Osteoblast (primary cell): ENCODE measurements at regions not wholly inside any gene's neighbourhood (a gene's known extent, or its start where the extent isn't known, plus 50 kb on each side); places are given as distances from the start of the nearest gene placed in this dataset.
"Not testable (repeated sequence)": the region's sequence is repeated elsewhere in the genome, so short reads cannot be mapped to it uniquely, and the experiment has no call there.

ENCODE experiments used
- DNase-seq: peaks from one replicate; pipeline ENCODE4 v3.0.0; 2011; ENCODE audit warnings: low spot score, mixed read lengths; ENCODE audit not compliant: insufficient read length; ENCODE audit errors: missing footprints
- H2AFZ ChIP-seq: 2 replicates; pipeline ENCODE4 v1.6.0; 2011; ENCODE audit warnings: mild to moderate bottlenecking, low read length
- H3K27ac ChIP-seq: 2 replicates; pipeline ENCODE4 v1.5.1; 2011; ENCODE audit warnings: mild to moderate bottlenecking, low read depth, low read length, moderate library complexity
- H3K27me3 ChIP-seq: 2 replicates; pipeline ENCODE4 v1.6.0; 2012; ENCODE audit warnings: mild to moderate bottlenecking, control low read depth, inconsistent platforms, low read length, moderate library complexity; ENCODE audit not compliant: insufficient read depth
- H3K36me3 ChIP-seq: 2 replicates; pipeline ENCODE4 v1.5.1; 2011; ENCODE audit warnings: mild to moderate bottlenecking, low read length, control low read depth, moderate library complexity; ENCODE audit not compliant: insufficient read depth
- H3K4me1 ChIP-seq: 2 replicates; pipeline ENCODE4 v1.5.1; 2011; ENCODE audit warnings: mild to moderate bottlenecking, low read length, control low read depth, moderate library complexity; ENCODE audit not compliant: insufficient read depth
- H3K4me2 ChIP-seq: 2 replicates; pipeline ENCODE4 v1.6.0; 2011; ENCODE audit warnings: mild to moderate bottlenecking, low read length; ENCODE audit not compliant: insufficient read depth
- H3K4me3 ChIP-seq: fragments of 200-600 bp; sonication (generic); 3 replicates; pipeline ENCODE4 v1.5.1; 2012; ENCODE audit warnings: mild to moderate bottlenecking, low read length, inconsistent platforms; ENCODE audit not compliant: insufficient read depth
- H3K79me2 ChIP-seq: 2 replicates; pipeline ENCODE4 v1.6.0; 2012; ENCODE audit warnings: mild to moderate bottlenecking, low read length, control low read depth, inconsistent platforms; ENCODE audit not compliant: insufficient read depth
- H3K9me3 ChIP-seq: 2 replicates; pipeline ENCODE4 v1.5.1; 2011; ENCODE audit warnings: low read depth, low read length, control low read depth
- H4K20me1 ChIP-seq: 2 replicates; pipeline ENCODE4 v1.6.0; 2012; ENCODE audit warnings: mild to moderate bottlenecking, low read length, control low read depth; ENCODE audit not compliant: insufficient read depth
- TF ChIP-seq, protein P1 (sequence below): IDR thresholded peaks from 2 replicates; pipeline ENCODE4 v1.5.1; 2011; ENCODE audit warnings: mild to moderate bottlenecking, low read depth, low read length, moderate library complexity; ENCODE audit errors: extremely low read depth

DNA sequence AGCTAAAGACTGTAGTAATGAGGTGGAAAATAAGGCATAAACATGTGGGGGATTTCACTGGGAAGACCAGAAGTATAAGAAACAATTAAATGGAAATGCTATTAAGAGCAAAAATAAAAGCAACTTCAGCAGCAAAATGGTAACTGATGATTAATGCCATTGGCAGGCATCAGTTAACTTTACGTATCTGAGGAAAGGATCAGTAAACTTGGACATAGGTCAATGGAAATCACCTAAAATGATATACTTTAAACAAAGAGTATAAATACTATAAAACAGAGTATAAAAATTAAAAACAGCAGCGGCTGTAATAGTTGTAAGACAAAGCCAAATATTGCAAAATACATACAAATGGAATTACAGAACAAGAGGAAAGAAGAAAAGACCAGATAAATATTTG is 992.1 kb downstream of the DNAH5 start:
- Histone ChIP-seq H3K27ac (no peak overlapping the region), H3K79me2 (no peaks in the 10 kb centered on the region), H3K9me3 (peaks cover 2% of the 10 kb centered on the region), H3K27me3 (no peaks in the 10 kb centered on the region), H3K4me3 (no peak overlapping the region), H3K36me3 (no peaks in the 10 kb centered on the region), H4K20me1 (no peaks in the 10 kb centered on the region), H2AFZ (no peak overlapping the region), H3K4me2 (no peak overlapping the region), H3K4me1 (no peaks in the 10 kb centered on the region)
- TF ChIP-seq, protein P1, sequence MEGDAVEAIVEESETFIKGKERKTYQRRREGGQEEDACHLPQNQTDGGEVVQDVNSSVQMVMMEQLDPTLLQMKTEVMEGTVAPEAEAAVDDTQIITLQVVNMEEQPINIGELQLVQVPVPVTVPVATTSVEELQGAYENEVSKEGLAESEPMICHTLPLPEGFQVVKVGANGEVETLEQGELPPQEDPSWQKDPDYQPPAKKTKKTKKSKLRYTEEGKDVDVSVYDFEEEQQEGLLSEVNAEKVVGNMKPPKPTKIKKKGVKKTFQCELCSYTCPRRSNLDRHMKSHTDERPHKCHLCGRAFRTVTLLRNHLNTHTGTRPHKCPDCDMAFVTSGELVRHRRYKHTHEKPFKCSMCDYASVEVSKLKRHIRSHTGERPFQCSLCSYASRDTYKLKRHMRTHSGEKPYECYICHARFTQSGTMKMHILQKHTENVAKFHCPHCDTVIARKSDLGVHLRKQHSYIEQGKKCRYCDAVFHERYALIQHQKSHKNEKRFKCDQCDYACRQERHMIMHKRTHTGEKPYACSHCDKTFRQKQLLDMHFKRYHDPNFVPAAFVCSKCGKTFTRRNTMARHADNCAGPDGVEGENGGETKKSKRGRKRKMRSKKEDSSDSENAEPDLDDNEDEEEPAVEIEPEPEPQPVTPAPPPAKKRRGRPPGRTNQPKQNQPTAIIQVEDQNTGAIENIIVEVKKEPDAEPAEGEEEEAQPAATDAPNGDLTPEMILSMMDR: no peak
- no peak for DNase-seq

DNA sequence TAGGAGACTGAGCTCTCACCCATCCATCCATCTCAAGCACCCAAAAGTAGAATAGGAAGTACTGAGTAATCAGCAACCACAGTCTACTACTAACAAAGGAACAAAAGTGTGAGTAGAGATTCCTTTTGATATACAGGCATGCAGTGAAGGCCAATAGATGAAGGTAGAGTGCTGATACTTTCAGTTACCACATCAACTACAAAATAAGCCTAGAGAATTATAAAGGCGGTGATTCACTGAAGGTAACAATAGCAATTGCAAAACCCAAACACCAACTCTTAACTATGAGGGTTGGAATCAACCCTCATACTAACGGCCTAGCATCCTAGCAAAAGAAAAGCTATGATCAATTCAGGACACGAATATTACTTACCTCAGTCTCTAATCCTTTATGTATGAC is 992.6 kb downstream of the DNAH5 start:
- Histone ChIP-seq H3K36me3 (no peaks in the 10 kb centered on the region), H3K27me3 (no peaks in the 10 kb centered on the region), H2AFZ (no peak overlapping the region), H3K4me3 (no peak overlapping the region), H3K4me2 (no peak overlapping the region), H3K4me1 (no peaks in the 10 kb centered on the region), H3K27ac (no peak overlapping the region), H3K9me3 (peaks cover 2% of the 10 kb centered on the region), H3K79me2 (no peaks in the 10 kb centered on the region), H4K20me1 (no peaks in the 10 kb centered on the region)
- TF ChIP-seq, protein P1: no peak
- DNase-seq: no peak

DNA sequence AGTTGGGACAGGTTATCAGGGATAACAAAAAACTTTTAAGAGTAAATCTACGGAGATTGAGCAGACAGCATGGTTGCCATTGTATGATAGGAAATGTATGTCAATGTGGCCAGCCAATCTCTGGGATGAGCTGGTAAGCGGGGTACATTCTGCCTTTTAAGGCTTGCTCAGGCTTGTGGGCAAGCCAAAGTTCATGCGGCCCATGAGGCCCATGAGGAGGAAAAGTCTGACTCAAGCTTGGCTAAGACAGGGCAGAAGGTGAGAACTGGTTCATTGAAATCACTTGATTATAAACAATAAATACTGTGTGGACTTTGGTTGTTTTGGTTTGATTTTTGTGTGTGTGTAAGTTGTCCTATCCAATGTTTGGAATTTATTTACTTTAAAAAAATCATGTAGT is 997.1 kb downstream of the DNAH5 start:
- no peak for DNase-seq
- TF ChIP-seq, protein P1: no peak
- H3K79me2 ChIP-seq: no peaks in the 10 kb centered on the region
- no peak overlapping the region for H3K27ac ChIP-seq
- no peak overlapping the region for H3K4me2 ChIP-seq
- no peaks in the 10 kb centered on the region for H3K9me3 ChIP-seq
- no peaks in the 10 kb centered on the region for H3K36me3 ChIP-seq
- H4K20me1 ChIP-seq: no peaks in the 10 kb centered on the region
- H3K4me3 ChIP-seq: no peak overlapping the region
- no peaks in the 10 kb centered on the region for H3K4me1 ChIP-seq
- H3K27me3 ChIP-seq: no peaks in the 10 kb centered on the region
- H2AFZ ChIP-seq: no peak overlapping the region

DNA sequence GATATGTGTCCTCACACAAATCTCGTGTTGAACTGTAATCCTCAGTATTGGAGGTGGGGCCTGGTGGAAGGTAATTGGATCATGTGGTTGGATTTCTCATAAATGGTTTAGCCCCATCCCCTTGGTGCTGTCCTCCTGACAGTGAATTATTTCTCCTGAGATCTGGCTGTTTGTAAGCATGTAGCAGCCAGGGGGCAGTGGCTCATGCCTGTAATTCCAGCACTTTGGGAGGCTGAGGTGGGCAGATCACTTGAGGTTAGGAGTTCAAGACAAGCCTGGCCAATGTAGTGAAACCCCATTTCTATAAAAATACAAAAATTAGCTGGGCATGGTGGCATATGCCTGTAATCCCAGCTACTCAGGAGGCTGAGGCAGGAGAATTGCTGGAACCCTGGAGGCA is 999.0 kb downstream of the DNAH5 start:
- H4K20me1 ChIP-seq, DNase-seq, H3K9me3 ChIP-seq: not testable (repeated sequence)

More for the DNA sequence above, 999.0 kb downstream of the DNAH5 start:
- H3K4me3 ChIP-seq, H3K4me2 ChIP-seq, H3K36me3 ChIP-seq, H3K79me2 ChIP-seq, H3K4me1 ChIP-seq, H3K27ac ChIP-seq, H2AFZ ChIP-seq, H3K27me3 ChIP-seq: not testable (repeated sequence)
